K562 (cell line): ENCODE measurements at regions not wholly inside any gene's neighbourhood (a gene's known extent, or its start where the extent isn't known, plus 50 kb on each side); places are given as distances from the start of the nearest gene placed in this dataset.

ENCODE experiments used
- ATAC-seq: fragments of 200-7000 bp; cut with Tn5 transposase; 3 replicates; pipeline ENCODE4 v1.9.1; 2020; ENCODE audit warnings: moderate library complexity
- BruUV-seq: library from RNA; stranded (reverse); fragments of 400-500 nt; replicated peaks from 2 replicates; lab custom pipeline; 2021; lab: Mats Ljungman, UMichigan
- CTCF ChIA-PET: fragments of 300-600 bp; formaldehyde crosslinking; extraction: SDS; loops from one replicate; lab custom pipeline; 2021; ENCODE audit warnings: low intra/inter-chr PET ratio; lab: Yijun Ruan, JAX
- POLR2A ChIA-PET: fragments of 300-600, 350-650 bp; sonication (Branson Sonifier 250); formaldehyde crosslinking; extraction: SDS; loops from one replicate; lab custom pipeline; 2021; ENCODE audit warnings: antibody characterized with exemption, inconsistent platforms; lab: Yijun Ruan, JAX
- DNase-seq, 4 experiments: peaks; one replicate each; pipeline versions ENCODE4 v3.0.0 to v3.0.0-alpha.2; 2011 to 2018; ENCODE audit warnings: low spot score in 3 of 4, mixed read lengths in 3 of 4; ENCODE audit errors: extremely low read depth in 1 of 4
- FAIRE-seq: peaks from 2 replicates; lab custom pipeline; 2011; peaks lifted over from hg19 to GRCh38; lab: Jason Lieb, UNC
- H2AFZ ChIP-seq: 2 replicates; pipeline ENCODE4 v1.6.0; 2011; ENCODE audit warnings: low read depth, low read length, control low read depth, inconsistent platforms
- H3K27ac ChIP-seq: fragments of 200-600 bp; 3 replicates; pipeline ENCODE4 v1.8.0; 2011; ENCODE audit warnings: low read depth, mild to moderate bottlenecking, control low read depth, inconsistent platforms, low read length, moderate library complexity, mixed read lengths; ENCODE audit errors: extremely low read depth
- H3K27me3 ChIP-seq, 2 experiments: fragments of 300-600 bp in 1 of 2; 2 replicates in 1 of 2; 3 replicates in 1 of 2; pipeline versions ENCODE4 v1.6.0 to v1.8.0; 2011; ENCODE audit warnings: inconsistent platforms in 2 of 2, low read length in 2 of 2, mild to moderate bottlenecking in 1 of 2, mixed read lengths in 1 of 2, moderate library complexity in 1 of 2; ENCODE audit not compliant: control insufficient read depth in 2 of 2, insufficient read depth in 2 of 2
- H3K36me3 ChIP-seq: fragments of 300-600 bp; 3 replicates; pipeline ENCODE4 v1.8.0; 2011; ENCODE audit warnings: mild to moderate bottlenecking, low read length, inconsistent platforms; ENCODE audit not compliant: control insufficient read depth, insufficient read depth
- H3K4me1 ChIP-seq, 2 experiments: fragments of 200-600 bp in 1 of 2; replicated peaks in 1 of 2; 2 replicates in 1 of 2; 3 replicates in 1 of 2; pipeline versions ENCODE4 v1.5.1 to v1.8.0; 2011; ENCODE audit warnings: inconsistent platforms in 2 of 2, low read length in 2 of 2, mild to moderate bottlenecking in 1 of 2, mixed read lengths in 1 of 2, moderate library complexity in 1 of 2; ENCODE audit not compliant: control insufficient read depth in 2 of 2, insufficient read depth in 2 of 2
- H3K4me2 ChIP-seq: 2 replicates; pipeline ENCODE4 v1.6.1; 2011; ENCODE audit warnings: low read length, control low read depth, inconsistent platforms, mixed read lengths; ENCODE audit not compliant: insufficient read depth
- H3K4me3 ChIP-seq: fragments of 200-600 bp; sonication (generic), shearing (Covaris generic); 2 replicates; pipeline ENCODE4 v1.5.1; 2016; ENCODE audit warnings: control low read depth, inconsistent platforms
- H3K79me2 ChIP-seq: fragments of 200-600 bp; 3 replicates; pipeline ENCODE4 v1.8.0; 2011; ENCODE audit warnings: low read length, inconsistent platforms; ENCODE audit not compliant: control insufficient read depth, insufficient read depth
- H3K9ac ChIP-seq, 2 experiments: 2 replicates each; pipeline versions ENCODE4 v1.6.0 to v1.6.1; 2011; ENCODE audit warnings: low read depth in 2 of 2, low read length in 2 of 2, control low read depth in 1 of 2, inconsistent platforms in 1 of 2, mild to moderate bottlenecking in 1 of 2, mixed read lengths in 1 of 2; ENCODE audit not compliant: insufficient read depth in 1 of 2
- H3K9me1 ChIP-seq: one replicate; pipeline ENCODE4 v1.6.0; 2011; ENCODE audit warnings: inconsistent platforms, mild to moderate bottlenecking, low read length, moderate library complexity; ENCODE audit not compliant: control insufficient read depth, insufficient read depth
- H3K9me3 ChIP-seq: replicated peaks from 2 replicates; pipeline ENCODE4 v1.5.1; 2011; ENCODE audit warnings: low read depth, low read length, inconsistent platforms; ENCODE audit not compliant: control insufficient read depth, insufficient read depth
- H4K20me1 ChIP-seq: replicated peaks from 2 replicates; pipeline ENCODE4 v1.6.1; 2011; ENCODE audit warnings: low read length, inconsistent platforms, mixed read lengths; ENCODE audit not compliant: control insufficient read depth, insufficient read depth
- CBFA2T3 ChIP-seq: fragments of 450-650 bp; IDR thresholded peaks from 2 replicates; pipeline ENCODE4 v1.6.1; 2017
- ELF2 ChIP-seq: fragments of 250-450 bp; sonication (Bioruptor Pico); IDR thresholded peaks from 2 replicates; pipeline ENCODE4 v1.5.0; 2021; ENCODE audit warnings: mild to moderate bottlenecking
- ILK ChIP-seq: fragments of 450-650 bp; IDR thresholded peaks from 2 replicates; pipeline ENCODE4 v1.6.1; 2016; ENCODE audit warnings: missing genetic modification characterization, low read depth, mild to moderate bottlenecking, missing compliant biosample characterization, moderate library complexity, borderline replicate concordance
- WGBS: fragments of 100-300 bp; shearing (Covaris generic); methylation state at CpG from one replicate; pipeline ENCODE4 v1.1.6; 2016; ENCODE audit warnings: low coverage, mixed read lengths; ENCODE audit not compliant: insufficient coverage; ENCODE audit errors: missing lambda C conversion rate; 5-methylcytosine and 5-hydroxymethylcytosine counted together
- in situ Hi-C: fragments of 300-500 bp; cut with MboI; formaldehyde crosslinking; loops from 4 replicates; pipeline ENCODE4 v1.15.0; 2018; ENCODE audit warnings: inconsistent platforms, mixed read lengths
- intact Hi-C: fragments of 100-400 bp; cut with micrococcal nuclease; formaldehyde crosslinking; loops from 2 replicates; pipeline ENCODE4 v1.14.2; 2022
- TF ChIP-seq, protein P1 (sequence below): sonication (generic); formaldehyde crosslinking; IDR thresholded peaks from 2 replicates; pipeline ENCODE4 v1.8.1; 2023; ENCODE audit warnings: mild to moderate bottlenecking, missing genetic modification reagents
- TF ChIP-seq, protein P2 (sequence below): fragments of 450-650 bp; conservative IDR thresholded peaks from 2 replicates; pipeline ENCODE4 v1.6.1; 2016; ENCODE audit warnings: missing genetic modification characterization, low read depth, mild to moderate bottlenecking, missing compliant biosample characterization, moderate library complexity

DNA sequence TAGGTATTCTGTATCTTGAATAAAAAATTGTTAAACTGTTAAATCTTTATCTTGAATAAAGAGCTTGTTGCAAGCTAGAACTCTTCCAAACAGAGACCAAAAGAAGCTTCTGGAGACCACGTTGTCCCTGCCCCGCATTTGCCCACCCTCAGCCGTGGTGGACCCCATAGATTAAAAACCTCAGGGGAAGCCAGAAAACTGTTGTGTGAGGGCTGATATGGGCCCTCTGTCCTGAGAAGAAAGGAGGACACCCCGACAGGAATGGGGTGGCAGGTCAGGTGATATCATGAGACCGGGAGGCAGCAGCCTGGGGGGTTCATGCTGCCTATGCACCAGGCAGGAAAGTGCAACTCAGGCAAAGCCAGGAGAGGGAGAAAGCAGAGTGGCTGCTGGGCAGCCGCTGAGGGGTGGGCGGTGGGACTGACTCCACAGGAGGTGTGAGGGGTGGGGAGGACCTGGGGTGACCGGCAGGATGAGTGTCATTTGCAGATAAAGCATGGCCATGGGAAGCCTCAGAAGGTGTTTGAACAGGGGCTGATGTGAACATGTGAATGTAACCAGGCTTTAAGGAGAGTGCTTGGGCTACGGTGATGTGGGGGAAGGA is 147.8 kb downstream of the IRF8 start:
- H3K27ac ChIP-seq, result no peak overlapping the region
- no TSS peak for BruUV-seq
- 2% methylated on average over 7 of the region's 9 CpGs for whole genome bisulfite sequencing
- H3K79me2 ChIP-seq, result no peaks in the 10 kb centered on the region
- H3K9me1 ChIP-seq, result peaks cover 2% of the 10 kb centered on the region
- TF ChIP-seq CBFA2T3, result peak; percentile 31; the same call in 1 of the 2 replicates
- TF ChIP-seq ILK (tag), result no peak
- H3K9me3 ChIP-seq, result no peaks in the 10 kb centered on the region
- no peaks in the 10 kb centered on the region; a peak in 2 of 5 replicates for H3K4me1 ChIP-seq
- no peaks in the 10 kb centered on the region for H3K36me3 ChIP-seq
- H3K4me2 ChIP-seq, result no peak overlapping the region
- intact Hi-C loops (loop anchor here (10.0 kb wide), 1 partner anchor 468 kb away; the partner anchor contains the start of gene FOXF1), in situ Hi-C loops (loop anchor here (10.0 kb wide), 1 partner anchor 468 kb away; the partner anchor contains the start of gene FOXF1)
- no peak overlapping the region for H2AFZ ChIP-seq
- no peak overlapping the region for H3K9ac ChIP-seq
- ATAC-seq (no peak), DNase-seq (peak in 2 of 4 experiments; percentile 29 to 37), FAIRE-seq (no peak)
- H3K4me3 ChIP-seq, result no peak overlapping the region
- ChIA-PET POLR2A (interaction anchor here (0.8 to 1.0 kb wide), 2 partner anchors 15 to 19 kb away, joined by 3 to 5 read pairs; no protein-coding TSS in a partner anchor), CTCF (no interaction called here)
- H4K20me1 ChIP-seq, result peaks cover 6% of the 10 kb centered on the region; the same call in 1 of the 2 replicates
- H3K27me3 ChIP-seq, result peaks cover 13 to 76% of the 10 kb centered on the region in 2 experiments; a peak in 4 of 5 replicates

DNA sequence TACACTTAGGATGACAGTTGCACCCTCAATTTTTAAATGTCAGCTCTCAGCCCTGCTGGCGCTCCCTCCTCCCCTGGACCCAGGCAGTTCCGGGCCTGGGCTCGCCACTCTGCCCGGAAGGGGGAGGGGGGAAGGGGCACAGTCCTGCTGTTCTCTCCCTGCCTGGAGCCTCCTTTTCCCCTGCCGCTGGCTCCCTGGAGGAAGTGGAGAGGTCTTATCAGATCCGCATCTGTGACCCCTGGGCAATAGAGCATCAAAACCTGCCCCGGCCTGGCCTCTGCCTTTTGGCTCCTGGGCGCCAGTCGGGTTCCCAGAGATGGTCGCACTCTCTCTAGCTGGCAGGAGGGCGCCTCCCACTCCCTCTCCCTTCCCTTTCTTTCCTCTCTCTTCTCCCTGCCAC is 149.3 kb downstream of the IRF8 start:
- no peak overlapping the region for H3K4me3 ChIP-seq
- 2% methylated on average over 8 of the region's 11 CpGs for WGBS
- in situ Hi-C loops, result loop anchor here (10.0 kb wide), 1 partner anchor 467 kb away; the partner anchor contains the start of gene FOXF1
- H4K20me1 ChIP-seq, result peaks cover 3% of the 10 kb centered on the region; the same call in 1 of the 2 replicates
- H3K4me1 ChIP-seq, result no peaks in the 10 kb centered on the region; a peak in 2 of 5 replicates
- H3K79me2 ChIP-seq, result no peaks in the 10 kb centered on the region
- TF ChIP-seq, protein P1, sequence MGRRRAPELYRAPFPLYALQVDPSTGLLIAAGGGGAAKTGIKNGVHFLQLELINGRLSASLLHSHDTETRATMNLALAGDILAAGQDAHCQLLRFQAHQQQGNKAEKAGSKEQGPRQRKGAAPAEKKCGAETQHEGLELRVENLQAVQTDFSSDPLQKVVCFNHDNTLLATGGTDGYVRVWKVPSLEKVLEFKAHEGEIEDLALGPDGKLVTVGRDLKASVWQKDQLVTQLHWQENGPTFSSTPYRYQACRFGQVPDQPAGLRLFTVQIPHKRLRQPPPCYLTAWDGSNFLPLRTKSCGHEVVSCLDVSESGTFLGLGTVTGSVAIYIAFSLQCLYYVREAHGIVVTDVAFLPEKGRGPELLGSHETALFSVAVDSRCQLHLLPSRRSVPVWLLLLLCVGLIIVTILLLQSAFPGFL (CRISPR knock-in tag), result no peak
- no peak for TF ChIP-seq ELF2 (CRISPR knock-in tag)
- TF ChIP-seq, protein P2, sequence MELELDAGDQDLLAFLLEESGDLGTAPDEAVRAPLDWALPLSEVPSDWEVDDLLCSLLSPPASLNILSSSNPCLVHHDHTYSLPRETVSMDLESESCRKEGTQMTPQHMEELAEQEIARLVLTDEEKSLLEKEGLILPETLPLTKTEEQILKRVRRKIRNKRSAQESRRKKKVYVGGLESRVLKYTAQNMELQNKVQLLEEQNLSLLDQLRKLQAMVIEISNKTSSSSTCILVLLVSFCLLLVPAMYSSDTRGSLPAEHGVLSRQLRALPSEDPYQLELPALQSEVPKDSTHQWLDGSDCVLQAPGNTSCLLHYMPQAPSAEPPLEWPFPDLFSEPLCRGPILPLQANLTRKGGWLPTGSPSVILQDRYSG, result no peak
- intact Hi-C loops, result loop anchor here (10.0 kb wide), 1 partner anchor 467 kb away; the partner anchor contains the start of gene FOXF1
- peaks cover 14 to 77% of the 10 kb centered on the region in 2 experiments; a peak in 4 of 5 replicates for H3K27me3 ChIP-seq
- no peak overlapping the region for H2AFZ ChIP-seq
- no peaks in the 10 kb centered on the region for H3K9me3 ChIP-seq
- POLR2A ChIA-PET, result interaction anchor here (0.6 to 1.3 kb wide), 2 partner anchors 19 to 469 kb away, joined by 3 to 5 read pairs; no protein-coding TSS in a partner anchor
- no peak for FAIRE-seq
- no TSS peak for BruUV-seq
- peaks cover 2% of the 10 kb centered on the region for H3K9me1 ChIP-seq
- ATAC-seq, result no peak
- CTCF ChIA-PET, result no interaction called here
- H3K36me3 ChIP-seq, result no peaks in the 10 kb centered on the region
- no peak overlapping the region for H3K4me2 ChIP-seq
- no peak for DNase-seq
- H3K9ac ChIP-seq, result no peak overlapping the region
- no peak overlapping the region for H3K27ac ChIP-seq
